ENCODE measurements at regions not wholly inside any gene's neighbourhood (a gene's known extent, or its start where the extent isn't known, plus 50 kb on each side); places are given as distances from the start of the nearest gene placed in this dataset.

DNA sequence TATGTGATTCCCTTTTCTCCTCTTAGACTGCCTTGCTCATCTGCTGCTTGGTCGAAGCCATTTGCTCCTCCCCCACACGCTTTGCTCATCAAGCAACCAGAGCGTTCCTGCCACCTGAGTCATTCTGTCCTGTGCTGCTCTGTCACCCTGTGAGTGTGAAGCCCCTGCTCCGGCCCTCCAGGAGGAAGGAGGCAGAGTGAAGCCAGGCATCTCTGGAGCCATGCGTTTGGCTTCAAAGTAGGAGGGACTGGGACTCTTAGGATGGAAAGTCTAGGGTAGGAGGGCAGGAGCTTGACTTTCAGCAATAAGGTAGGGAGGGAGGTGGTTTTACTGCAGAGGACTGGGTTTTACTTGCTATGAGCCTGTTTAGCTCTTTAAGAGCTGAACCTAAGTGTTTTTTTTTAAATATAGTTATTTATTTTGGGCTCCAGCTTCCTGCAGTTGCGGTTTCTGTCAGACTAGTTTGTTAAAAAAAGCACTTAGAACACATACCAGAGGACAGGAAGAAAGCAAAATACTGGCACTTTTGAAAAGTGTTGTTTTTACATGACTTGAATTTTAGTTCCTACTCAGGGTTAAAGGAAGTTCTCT, 63.6 kb downstream of the SPINK2 start:
- DNase-seq = peak; percentile 89

DNA sequence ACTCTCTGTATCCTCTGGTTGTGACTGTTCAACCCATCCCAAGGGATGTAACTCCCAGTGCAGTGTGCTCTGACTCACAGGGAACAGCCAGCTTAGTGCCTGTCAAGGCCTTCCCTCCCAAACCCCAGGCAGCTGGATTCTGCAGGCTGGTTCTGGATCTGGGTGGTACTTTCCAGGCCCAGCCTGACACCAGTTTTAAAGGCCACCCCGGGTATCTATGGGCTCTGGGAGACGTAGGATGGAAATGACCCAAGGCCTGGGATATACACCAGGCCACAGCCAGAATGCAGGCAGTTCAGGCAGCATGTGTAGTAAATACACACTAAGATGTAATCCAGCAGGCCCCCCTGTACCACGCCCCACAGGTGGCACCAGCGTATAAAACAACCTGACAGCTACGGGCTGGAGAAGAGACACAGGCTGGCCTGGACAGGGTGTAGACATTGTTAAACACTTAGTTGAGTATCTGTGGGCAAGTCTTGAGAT, 64.2 kb downstream of the SPINK2 start:
- DNase-seq = peak; percentile 67

DNA sequence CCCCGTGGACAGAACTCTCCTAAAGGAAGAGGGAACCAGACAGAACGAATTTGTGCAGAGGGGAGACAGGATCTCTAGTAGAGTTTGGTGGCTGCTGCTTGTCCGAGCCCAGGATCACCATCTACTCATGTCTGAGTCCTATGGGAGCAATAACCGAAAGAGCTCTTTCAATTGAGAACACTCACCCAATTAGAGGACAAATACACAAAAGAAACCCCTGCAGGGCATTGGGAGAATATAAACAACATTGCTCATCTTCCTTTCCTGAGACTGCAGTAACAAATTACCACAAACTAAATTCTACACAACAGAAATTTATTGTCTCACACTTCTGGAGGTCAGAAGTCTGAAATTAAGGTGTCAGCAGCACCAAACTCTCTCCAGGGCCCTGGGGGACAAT, 65.6 kb downstream of the SPINK2 start:
- DNase-seq = no peak

DNA sequence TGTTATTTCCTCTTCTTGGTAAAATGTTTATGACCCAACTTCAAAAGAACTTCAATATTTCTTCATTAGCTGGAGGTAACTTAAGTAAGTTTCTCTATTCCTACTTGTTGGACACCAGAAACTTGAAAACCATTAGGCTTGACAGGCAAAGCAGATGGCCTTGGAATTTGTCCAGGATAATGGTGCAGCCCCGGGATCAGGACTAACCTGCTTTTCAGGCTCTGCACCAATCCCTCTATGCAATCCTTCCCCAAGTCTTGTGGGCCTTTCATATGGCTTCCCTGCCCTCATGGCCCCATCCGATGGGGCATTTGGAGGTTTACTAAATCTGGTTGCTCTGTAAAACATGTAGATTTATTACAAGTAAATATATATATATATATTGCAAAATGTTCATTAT, 68.5 kb downstream of the SPINK2 start:
- peak; percentile 71 for DNase-seq

DNA sequence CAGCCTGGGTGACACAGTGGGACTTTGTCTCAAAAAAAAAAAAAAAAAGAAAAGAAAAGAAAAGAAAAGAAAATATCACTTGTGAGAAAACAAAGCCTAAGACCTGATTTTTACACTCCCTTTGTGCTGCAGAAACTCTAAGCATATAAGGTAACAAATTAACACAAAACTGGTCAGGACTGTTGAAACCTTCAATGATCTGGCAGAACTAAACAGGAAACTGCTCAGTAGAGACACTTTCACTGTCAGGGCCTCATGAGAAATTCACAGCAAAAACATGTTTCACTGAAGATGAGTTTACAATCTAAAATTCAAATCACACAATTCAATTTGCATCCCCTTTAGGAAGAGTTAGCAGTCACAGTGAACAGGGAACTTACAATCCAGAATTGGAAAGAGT, 69.1 kb upstream of the HOPX start:
- DNase-seq = no peak

DNA sequence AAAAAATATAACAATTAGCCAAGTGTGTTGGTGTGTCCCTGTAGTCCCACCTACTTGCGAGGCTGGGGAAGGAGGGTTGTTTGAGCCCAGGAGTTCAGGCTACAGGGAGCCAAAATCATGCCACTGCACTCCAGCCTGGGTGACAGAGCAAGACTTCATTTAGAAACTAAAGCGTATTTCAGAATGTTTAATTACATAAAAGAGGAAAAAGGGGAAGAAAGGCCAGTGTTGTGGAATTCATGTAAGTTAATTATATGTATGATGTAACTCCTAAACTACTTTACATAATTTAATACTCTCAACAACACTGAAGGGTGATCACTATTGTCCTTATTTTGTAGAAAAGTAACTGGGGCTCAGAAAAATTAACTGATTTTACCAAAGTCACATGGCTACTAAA, 67.2 kb upstream of the HOPX start:
- DNase-seq = no peak

DNA sequence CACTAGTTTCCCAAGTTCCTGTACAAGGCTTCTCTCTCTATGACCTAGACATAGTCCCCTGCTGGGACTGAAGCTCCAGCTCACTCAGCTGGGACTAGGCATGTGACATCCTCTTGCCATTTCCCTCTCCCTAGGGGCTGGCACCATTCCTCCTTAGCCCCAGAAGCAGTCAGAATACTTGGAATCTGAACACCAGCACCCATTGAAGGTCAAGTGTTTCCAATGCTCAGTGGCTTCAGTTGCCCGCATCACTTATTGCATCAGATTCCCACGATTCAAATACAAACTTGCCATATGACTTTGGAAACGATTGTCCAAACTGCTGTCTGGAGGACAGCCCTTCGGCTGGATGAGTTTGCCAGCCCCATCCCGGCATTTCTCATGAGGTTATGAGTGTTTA, 65.5 kb upstream of the HOPX start:
- DNase-seq = no peak

DNA sequence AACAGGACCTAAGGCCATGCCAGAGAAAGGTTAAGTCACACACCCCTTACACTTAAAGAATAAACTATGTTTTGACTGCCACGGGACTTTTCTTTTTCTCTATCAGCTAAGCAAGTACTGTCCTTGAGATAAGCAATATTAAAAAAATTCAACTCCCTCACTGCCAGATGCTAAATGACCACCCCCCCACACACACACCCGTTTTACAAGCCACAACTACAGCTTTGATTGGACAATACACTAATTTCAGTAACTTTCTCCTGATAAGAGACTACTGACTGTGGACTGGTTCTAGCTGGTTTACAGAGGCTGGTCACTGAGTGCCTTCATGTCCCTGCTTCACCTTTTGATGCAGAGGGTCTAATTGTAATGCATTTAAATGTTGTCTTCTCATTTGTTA, 63.9 kb upstream of the HOPX start:
- DNase-seq = no peak

DNA sequence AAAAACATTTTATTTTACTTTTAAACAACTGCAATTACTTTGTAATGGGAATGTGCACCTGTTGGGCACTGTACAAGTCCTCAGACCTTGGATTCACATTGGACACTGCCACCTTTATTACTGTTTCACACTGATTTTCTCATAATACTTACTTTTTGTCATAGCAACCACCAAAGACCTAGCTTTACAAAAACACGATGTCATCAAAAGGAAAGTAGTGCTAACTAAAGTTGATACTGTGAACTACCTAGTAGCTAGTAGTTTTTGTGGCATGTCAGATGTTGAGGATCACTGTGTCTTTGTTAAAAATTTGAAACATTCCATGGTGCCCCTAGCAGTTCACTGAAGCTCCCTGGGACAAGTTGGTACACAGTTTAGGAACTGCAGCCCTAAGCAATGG, 62.9 kb upstream of the HOPX start:
- no peak for DNase-seq

DNA sequence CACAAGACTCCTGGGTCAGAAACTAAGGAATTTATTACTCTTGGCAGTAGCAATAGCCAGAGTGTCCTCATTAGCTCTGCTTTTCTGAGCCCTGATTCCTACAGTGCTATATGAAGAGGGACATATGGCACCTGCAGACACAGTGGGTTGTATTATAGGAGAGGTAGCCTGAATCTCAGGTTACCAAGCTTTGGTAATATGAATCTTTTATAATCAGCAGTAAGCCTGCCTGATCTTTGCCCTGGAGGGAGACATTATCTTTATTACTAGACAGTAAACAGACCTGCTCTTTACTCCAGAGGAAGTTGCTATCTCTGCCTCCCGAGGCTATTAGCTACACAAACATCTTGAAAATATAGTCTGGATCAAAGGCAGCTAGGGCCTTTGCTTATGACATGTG, 62.5 kb upstream of the HOPX start:
- DNase-seq = peak; percentile 91

DNA sequence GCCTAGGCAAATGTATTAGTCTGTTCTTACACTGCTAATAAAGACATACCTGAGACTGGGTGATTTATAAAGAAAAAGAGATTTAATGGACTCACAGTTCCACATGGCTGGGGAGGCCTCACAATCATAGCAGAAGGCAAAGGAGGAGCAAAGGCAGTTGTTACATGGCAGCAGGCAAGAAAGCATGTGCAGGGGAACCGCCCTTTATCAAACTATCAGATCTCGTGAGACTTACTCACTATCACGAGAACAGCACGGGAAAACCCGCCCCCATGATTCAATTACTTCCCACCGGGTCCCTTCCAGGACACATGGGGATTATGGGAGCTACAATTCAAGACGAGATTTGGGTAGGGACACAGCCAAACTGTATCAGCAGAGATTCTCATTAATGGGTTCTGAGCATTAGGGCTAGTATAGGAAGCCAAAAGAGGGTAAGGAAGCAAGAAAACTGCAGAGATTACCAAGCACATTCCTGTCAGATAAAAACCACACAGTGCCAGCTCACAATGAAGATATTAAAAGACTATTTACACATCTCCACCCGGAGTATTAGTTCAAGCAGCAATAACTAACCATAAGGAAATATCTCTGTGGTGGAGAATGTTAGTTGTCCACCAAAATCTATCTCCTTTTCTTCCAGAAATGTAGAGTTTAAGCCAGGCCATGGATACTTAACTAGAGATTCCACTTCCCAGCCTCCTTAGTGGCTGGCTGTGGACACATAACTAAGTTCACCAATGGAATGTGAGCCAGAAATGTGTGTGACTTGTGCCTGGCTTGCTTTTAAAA, 61.2 kb upstream of the HOPX start:
- no peak for DNase-seq

DNA sequence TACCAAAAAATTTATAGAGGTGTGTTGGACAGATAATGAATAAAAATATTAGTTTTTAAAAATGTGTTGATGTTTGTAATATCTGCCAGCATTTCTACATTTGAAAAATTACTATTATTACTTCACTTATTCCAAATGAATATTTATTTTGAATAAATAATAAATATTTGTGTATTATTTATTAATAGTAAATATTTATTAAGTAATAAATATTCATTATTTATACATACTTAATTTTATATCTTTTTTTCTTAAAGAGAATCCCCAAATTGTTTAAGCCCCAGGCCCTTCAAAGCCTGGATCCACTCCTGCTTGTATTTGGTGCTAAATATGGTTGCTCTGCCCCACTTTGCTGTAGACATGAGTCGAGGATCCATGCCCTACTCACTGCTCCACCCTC, 60.5 kb upstream of the HOPX start:
- DNase-seq = no peak

DNA sequence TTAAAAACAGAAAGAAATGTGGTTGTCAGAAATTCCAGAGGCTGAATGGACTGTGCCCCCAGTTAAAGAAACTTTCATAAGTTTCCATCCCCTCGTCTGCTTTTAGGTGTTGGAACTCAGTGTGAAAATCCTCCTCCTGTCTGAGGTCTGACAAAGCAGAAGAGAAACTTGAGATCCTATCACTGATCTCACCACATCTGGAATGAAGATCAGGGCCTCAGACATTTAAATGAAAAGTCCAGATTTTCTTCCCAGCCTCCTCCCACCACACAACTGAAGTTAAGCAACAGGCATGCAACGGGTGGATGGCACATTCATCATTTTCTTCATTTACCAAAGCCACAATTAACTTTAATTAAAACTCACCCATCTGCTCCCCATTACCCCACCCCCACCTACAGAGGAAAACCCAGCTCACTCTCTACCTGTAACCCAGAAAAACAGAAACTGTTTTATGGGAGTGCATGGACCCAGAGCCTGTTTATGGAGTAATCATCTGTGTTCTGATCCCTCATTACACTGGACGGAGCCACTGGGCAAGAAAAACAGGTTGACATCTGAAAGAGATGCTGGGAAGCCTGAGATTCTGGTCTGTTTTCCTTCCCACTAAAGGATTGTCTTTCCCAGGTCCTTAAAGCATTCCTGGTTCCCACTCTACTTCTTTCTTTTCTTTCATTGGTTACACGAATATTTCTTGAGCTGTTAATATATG, 58.1 kb upstream of the HOPX start:
- DNase-seq = no peak

DNA sequence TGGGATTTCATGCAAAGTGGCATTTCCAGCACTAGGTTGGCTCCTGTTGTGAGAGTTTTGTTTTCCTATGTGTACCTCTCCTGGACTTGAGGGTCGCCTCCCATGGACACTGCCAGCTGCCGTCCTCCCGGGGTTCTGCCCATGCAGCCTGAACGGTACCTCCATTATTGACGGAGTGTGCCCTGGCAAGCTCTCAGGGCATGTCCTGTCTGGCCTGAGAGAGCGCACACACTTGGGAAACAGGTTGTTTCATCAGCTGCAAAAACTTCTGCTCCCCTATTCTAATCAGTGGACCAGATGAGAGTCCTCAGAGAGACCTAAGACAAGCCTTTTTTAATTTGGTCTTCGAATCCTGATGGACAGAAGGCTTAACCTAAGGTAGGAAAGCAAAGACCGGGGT, 56.6 kb upstream of the HOPX start:
- peak; percentile 32 for DNase-seq

DNA sequence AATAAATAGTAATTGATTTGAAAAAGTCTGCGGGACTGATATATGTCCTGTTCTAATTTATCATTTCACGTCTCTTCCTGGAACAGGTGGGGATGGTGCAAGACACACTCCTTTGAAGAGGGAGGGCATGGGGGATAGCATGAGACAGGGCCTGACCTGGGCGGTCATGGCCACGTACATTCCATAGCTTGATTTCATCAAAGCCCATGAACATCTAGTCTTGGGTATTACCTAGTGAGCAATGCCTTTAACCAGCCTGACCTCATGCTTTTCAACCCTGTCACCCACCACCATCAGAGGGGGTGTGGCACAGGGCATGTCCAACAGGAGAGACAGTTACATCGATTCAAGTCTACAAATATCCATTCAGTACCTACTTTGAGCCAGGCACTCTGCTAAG, 52.3 kb upstream of the HOPX start:
- DNase-seq = no peak

DNA sequence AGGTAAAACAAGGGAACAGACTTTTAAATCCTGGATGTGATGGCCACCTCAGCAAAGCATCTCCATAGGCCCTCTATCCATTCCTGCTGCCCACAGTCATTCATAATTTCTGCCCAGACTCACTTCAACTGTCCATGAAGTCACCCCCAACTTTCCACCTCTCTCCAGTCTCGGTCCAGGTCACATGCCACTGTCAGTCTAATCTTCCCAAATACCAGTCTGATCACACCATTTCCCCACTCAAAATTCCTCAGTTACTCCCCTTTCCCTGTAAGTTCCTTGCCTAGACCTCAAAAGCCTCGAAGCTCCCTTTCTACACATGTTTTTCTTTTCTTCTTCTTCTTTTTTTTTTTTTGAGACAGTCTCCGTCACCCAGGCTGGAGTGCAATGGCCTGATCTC, 51.2 kb upstream of the HOPX start:
- DNase-seq = no peak

DNA sequence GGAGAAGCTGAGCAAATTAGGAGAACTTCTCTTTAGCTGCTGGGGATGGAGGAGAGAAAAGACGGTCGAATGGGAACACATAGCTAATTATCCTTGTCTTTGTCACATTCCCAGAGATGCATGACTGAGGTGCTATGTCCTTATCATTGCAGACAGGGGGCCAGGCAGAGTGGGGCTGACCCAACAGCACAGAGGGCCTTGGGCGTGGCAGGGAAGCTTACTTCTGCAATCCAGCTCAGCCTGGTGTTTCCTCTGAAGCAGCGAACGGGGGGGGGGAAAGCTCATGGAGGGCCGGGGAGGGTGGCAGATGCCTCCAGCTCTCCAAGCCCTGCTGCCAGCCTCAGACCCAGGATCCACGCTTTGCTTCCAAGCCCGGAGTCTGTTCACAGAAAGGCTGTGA, 50.8 kb upstream of the HOPX start:
- peak; percentile 62 for DNase-seq
